ENCODE measurements at regions not wholly inside any gene's neighbourhood (a gene's known extent, or its start where the extent isn't known, plus 50 kb on each side); places are given as distances from the start of the nearest gene placed in this dataset.
"Not testable (repeated sequence)": the region's sequence is repeated elsewhere in the genome, so short reads cannot be mapped to it uniquely, and the experiment has no call there.

- TF ChIP-seq CTCF (IDR thresholded peaks at IDR 0.05; ENCODE audit: extremely low read depth, missing control alignments) = no peak
- no peak for DNase-seq (ENCODE audit: low spot score)
These were observed 936.1 kb downstream of the PLOD2 start for GRCh38 chr3:145224886-145225285.

- DNase-seq (ENCODE audit: low spot score) = no peak
- TF ChIP-seq CTCF (IDR thresholded peaks at IDR 0.05; ENCODE audit: extremely low read depth, missing control alignments) = no peak
These were observed 917.1 kb downstream of the PLOD2 start for GRCh38 chr3:145243875-145244274.

- no peak for TF ChIP-seq CTCF (IDR thresholded peaks at IDR 0.05; ENCODE audit: extremely low read depth, missing control alignments)
- DNase-seq (ENCODE audit: low spot score) = no peak
These were observed 916.7 kb downstream of the PLOD2 start for GRCh38 chr3:145244327-145244726.

GRCh38 chr3:145246291-145246690 is 914.7 kb downstream of the PLOD2 start:
- DNase-seq (ENCODE audit: low spot score) = no peak
- TF ChIP-seq CTCF (IDR thresholded peaks at IDR 0.05; ENCODE audit: extremely low read depth, missing control alignments) = no peak

GRCh38 chr3:145248928-145249327 is 912.1 kb downstream of the PLOD2 start:
- TF ChIP-seq CTCF (IDR thresholded peaks at IDR 0.05; ENCODE audit: extremely low read depth, missing control alignments) = no peak
- no peak for DNase-seq (ENCODE audit: low spot score)

- TF ChIP-seq CTCF (IDR thresholded peaks at IDR 0.05; ENCODE audit: extremely low read depth, missing control alignments) = no peak
- no peak for DNase-seq (ENCODE audit: low spot score)
These were observed 909.7 kb downstream of the PLOD2 start for GRCh38 chr3:145251311-145251710.

GRCh38 chr3:145257967-145258366 is 903.0 kb downstream of the PLOD2 start:
- not testable (repeated sequence) for DNase-seq (ENCODE audit: low spot score)

- no peak for TF ChIP-seq CTCF (IDR thresholded peaks at IDR 0.05; ENCODE audit: extremely low read depth, missing control alignments)
- DNase-seq (ENCODE audit: low spot score) = no peak
These were observed 901.7 kb downstream of the PLOD2 start for GRCh38 chr3:145259166-145259880.

- DNase-seq (ENCODE audit: low spot score) = not testable (repeated sequence)
These were observed 897.5 kb downstream of the PLOD2 start for GRCh38 chr3:145263458-145263857.
